ENCODE measurements at regions not wholly inside any gene's neighbourhood (a gene's known extent, or its start where the extent isn't known, plus 50 kb on each side); places are given as distances from the start of the nearest gene placed in this dataset.

GRCh38 chr3:166425900-166426611, 588.8 kb upstream of the BCHE start:
- no peak for DNase-seq

- DNase-seq = no peak
Observed at GRCh38 chr3:166425021-166425420, 587.8 kb upstream of the BCHE start.

GRCh38 chr3:166423824-166424513, 586.7 kb upstream of the BCHE start:
- DNase-seq = peak; percentile 59

GRCh38 chr3:166422556-166422955, 585.3 kb upstream of the BCHE start:
- DNase-seq = no peak

GRCh38 chr3:166420071-166420470, 582.8 kb upstream of the BCHE start:
- no peak for DNase-seq

GRCh38 chr3:166405896-166406295, 568.7 kb upstream of the BCHE start:
- no peak for DNase-seq

GRCh38 chr3:166405465-166405864, 568.2 kb upstream of the BCHE start:
- no peak for DNase-seq

- no peak for DNase-seq
Observed at GRCh38 chr3:166390303-166390702, 553.1 kb upstream of the BCHE start.

GRCh38 chr3:166388321-166388720, 551.1 kb upstream of the BCHE start:
- DNase-seq = no peak

GRCh38 chr3:166372571-166373106, 535.4 kb upstream of the BCHE start:
- DNase-seq = no peak

- DNase-seq = no peak
Observed at GRCh38 chr3:166367947-166368533, 530.8 kb upstream of the BCHE start.

GRCh38 chr3:166362698-166363097, 525.5 kb upstream of the BCHE start:
- DNase-seq = no peak

GRCh38 chr3:166360720-166361119, 523.5 kb upstream of the BCHE start:
- no peak for DNase-seq

- DNase-seq = no peak
Observed at GRCh38 chr3:166351461-166351860, 514.2 kb upstream of the BCHE start.

GRCh38 chr3:166340604-166341266, 503.5 kb upstream of the BCHE start:
- DNase-seq = no peak

GRCh38 chr3:166324401-166324800, 487.2 kb upstream of the BCHE start:
- no peak for DNase-seq

GRCh38 chr3:166322391-166322790, 485.2 kb upstream of the BCHE start:
- DNase-seq = no peak

- DNase-seq = no peak
Observed at GRCh38 chr3:166307756-166308350, 470.6 kb upstream of the BCHE start.

- DNase-seq = no peak
Observed at GRCh38 chr3:166304584-166304983, 467.4 kb upstream of the BCHE start.

GRCh38 chr3:166303681-166304080, 466.5 kb upstream of the BCHE start:
- DNase-seq = no peak

GRCh38 chr3:166302331-166302730, 465.1 kb upstream of the BCHE start:
- no peak for DNase-seq

GRCh38 chr3:166296179-166296783, 459.1 kb upstream of the BCHE start:
- no peak for DNase-seq

Measured in activated effector memory CD4-positive, alpha-beta T cell treated with anti-CD3 and anti-CD28 coated beads, Interleukin-2, amount 50 U/mL, for 16 hours (primary cell).